GM19099 (cell line): ENCODE measurements at regions not wholly inside any gene's neighbourhood (a gene's known extent, or its start where the extent isn't known, plus 50 kb on each side); places are given as distances from the start of the nearest gene placed in this dataset.

Source experiments
- POLR2A ChIP-seq: IDR thresholded peaks from 3 replicates; pipeline ENCODE4 v1.6.1; 2011; ENCODE audit warnings: low read depth; ENCODE audit not compliant: insufficient read length; ENCODE audit errors: extremely low read depth

- no peak for TF ChIP-seq POLR2A
Measured at GRCh38 chr2:47631306-47631705, 60.5 kb upstream of the KCNK12 start.

GRCh38 chr2:47629501-47630460 is 59.0 kb upstream of the KCNK12 start:
- no peak for TF ChIP-seq POLR2A

DNA sequence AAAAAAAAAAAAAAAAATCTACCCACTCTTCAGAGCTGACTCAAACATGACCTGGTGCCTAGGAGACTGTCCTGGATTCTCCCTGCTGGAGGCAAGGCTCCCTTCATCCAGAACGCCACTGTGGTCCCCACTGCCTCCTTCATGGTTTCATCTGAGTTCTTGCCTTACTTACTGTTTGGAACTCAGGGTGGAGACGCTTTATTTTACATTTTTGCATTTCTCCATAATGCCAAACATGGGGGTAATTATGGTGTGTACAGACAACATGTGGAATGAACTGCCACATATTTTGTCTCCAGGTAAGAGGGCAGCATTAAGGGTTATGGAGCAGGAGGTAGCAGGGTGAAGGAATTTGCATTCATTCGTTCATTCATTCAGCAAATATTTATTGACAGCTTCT is 58.1 kb upstream of the KCNK12 start:
- no peak for TF ChIP-seq POLR2A

DNA sequence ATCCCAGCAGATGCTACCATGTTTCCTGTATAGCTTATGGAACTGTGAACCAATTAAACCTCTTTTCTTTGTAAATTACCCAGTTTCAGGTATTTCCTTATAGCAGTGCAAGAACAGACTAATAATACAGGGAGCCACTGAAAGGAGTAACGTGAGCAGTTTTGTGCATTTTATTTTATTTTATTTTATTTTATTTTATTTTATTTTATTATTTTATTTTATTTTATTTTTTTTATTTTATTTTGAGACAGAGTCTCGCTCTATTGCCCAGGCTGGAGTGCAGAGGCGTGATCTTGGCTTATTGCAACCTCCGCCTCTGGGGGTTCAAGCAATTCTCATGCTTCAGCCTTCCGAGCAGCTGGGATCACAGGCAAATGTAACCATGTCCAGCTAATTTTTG is 55.9 kb upstream of the KCNK12 start:
- no peak for TF ChIP-seq POLR2A

- no peak for TF ChIP-seq POLR2A
Measured at GRCh38 chr2:47620770-47621437, 50.1 kb upstream of the KCNK12 start.
